ENCODE measurements at regions not wholly inside any gene's neighbourhood (a gene's known extent, or its start where the extent isn't known, plus 50 kb on each side); places are given as distances from the start of the nearest gene placed in this dataset.

- TF ChIP-seq POLR2AphosphoS5 (IDR thresholded peaks at IDR 0.05; ENCODE audit: borderline replicate concordance, low read depth, low read length) (no peak), EZH2 (IDR thresholded peaks at IDR 0.05) (no peak)
Measured at GRCh38 chr18:25496544-25496943, 144.6 kb upstream of the ZNF521 start.

Measured in SK-N-MC (cell line).